ENCODE measurements at regions not wholly inside any gene's neighbourhood (a gene's known extent, or its start where the extent isn't known, plus 50 kb on each side); places are given as distances from the start of the nearest gene placed in this dataset.

GRCh38 chr1:157239936-157240335 is 101.7 kb upstream of the ETV3 start:
- TF ChIP-seq CTCF (conservative IDR thresholded peaks at IDR 0.05; ENCODE audit: control insufficient read depth, insufficient read depth, low read depth, low read length) = no peak
- no peak overlapping the region for H3K4me3 ChIP-seq (ENCODE audit: control insufficient read depth, low read depth, low read length)
- no peak for DNase-seq (ENCODE audit: low read depth)

DNA sequence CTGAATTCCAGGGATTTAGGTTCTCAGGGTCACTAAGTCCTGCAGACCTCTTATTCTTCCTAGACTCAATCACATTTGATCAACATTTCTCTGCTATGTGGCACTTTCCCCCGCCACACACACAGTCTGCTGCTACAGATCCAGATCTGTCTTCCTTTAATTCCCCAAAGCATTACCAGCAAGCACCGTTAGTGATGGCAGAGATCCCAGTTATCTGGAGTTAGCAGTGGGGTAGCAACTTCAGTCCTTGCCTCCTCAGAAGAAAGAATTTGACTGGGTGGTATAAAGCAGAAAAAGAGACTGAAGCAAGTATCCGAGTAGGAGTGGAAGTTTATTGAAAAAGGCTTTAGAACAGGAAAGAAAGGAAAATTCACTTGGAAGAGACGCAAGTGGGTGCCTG is 100.4 kb upstream of the ETV3 start:
- no peak for TF ChIP-seq CTCF (conservative IDR thresholded peaks at IDR 0.05; ENCODE audit: control insufficient read depth, insufficient read depth, low read depth, low read length)
- no peak for DNase-seq (ENCODE audit: low read depth)
- H3K4me3 ChIP-seq (ENCODE audit: control insufficient read depth, low read depth, low read length) = no peak overlapping the region

- TF ChIP-seq CTCF (conservative IDR thresholded peaks at IDR 0.05; ENCODE audit: control insufficient read depth, insufficient read depth, low read depth, low read length) = no peak
- H3K4me3 ChIP-seq (ENCODE audit: control insufficient read depth, low read depth, low read length) = no peak overlapping the region
- DNase-seq (ENCODE audit: low read depth) = no peak
These were observed 99.8 kb upstream of the ETV3 start for GRCh38 chr1:157237981-157238380.

- H3K4me3 ChIP-seq (ENCODE audit: control insufficient read depth, low read depth, low read length) = no peak overlapping the region
- no peak for TF ChIP-seq CTCF (conservative IDR thresholded peaks at IDR 0.05; ENCODE audit: control insufficient read depth, insufficient read depth, low read depth, low read length)
- DNase-seq (ENCODE audit: low read depth) = no peak
These were observed 99.3 kb upstream of the ETV3 start for GRCh38 chr1:157237522-157237921.

GRCh38 chr1:157236072-157236471 is 97.9 kb upstream of the ETV3 start:
- H3K4me3 ChIP-seq (ENCODE audit: control insufficient read depth, low read depth, low read length) = no peak overlapping the region
- no peak for DNase-seq (ENCODE audit: low read depth)
- TF ChIP-seq CTCF (conservative IDR thresholded peaks at IDR 0.05; ENCODE audit: control insufficient read depth, insufficient read depth, low read depth, low read length) = no peak

DNA sequence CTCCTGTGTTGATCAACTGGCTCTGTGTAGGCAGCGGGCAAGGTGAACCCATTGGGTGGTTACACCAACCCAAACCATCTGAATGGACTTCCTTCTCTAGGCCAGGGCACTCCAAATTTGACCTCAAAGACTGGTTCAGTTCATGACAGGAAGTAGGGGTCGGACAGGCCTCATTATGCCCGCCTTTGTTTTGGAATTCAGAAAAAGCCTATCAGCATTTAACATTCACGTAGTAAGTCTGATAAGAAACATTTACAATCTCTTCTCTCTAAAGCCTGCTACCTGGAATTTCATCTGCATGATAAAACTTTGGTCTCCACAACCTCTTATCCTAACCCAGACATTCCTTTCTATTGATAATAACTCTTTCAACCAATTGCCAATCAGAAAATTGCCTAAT is 97.1 kb upstream of the ETV3 start:
- TF ChIP-seq CTCF (conservative IDR thresholded peaks at IDR 0.05; ENCODE audit: control insufficient read depth, insufficient read depth, low read depth, low read length) = no peak
- DNase-seq (ENCODE audit: low read depth) = no peak
- H3K4me3 ChIP-seq (ENCODE audit: control insufficient read depth, low read depth, low read length) = no peak overlapping the region

- no peak overlapping the region for H3K4me3 ChIP-seq (ENCODE audit: control insufficient read depth, low read depth, low read length)
- TF ChIP-seq CTCF (conservative IDR thresholded peaks at IDR 0.05; ENCODE audit: control insufficient read depth, insufficient read depth, low read depth, low read length) = no peak
- no peak for DNase-seq (ENCODE audit: low read depth)
These were observed 96.6 kb upstream of the ETV3 start for GRCh38 chr1:157234705-157235273.
